H1 (cell line): ENCODE measurements at regions not wholly inside any gene's neighbourhood (a gene's known extent, or its start where the extent isn't known, plus 50 kb on each side); places are given as distances from the start of the nearest gene placed in this dataset.

Source experiments
- CTCF ChIA-PET: fragments of 300-600 bp; sonication (Branson Sonifier 250); formaldehyde crosslinking; loops from one replicate; lab custom pipeline; 2021; ENCODE audit not compliant: partially characterized antibody; lab: Charles Lee
- POLR2A ChIA-PET: fragments of 300-600 bp; sonication (Branson Sonifier 250); formaldehyde crosslinking; loops from one replicate; lab custom pipeline; 2021; ENCODE audit warnings: inconsistent platforms; ENCODE audit not compliant: partially characterized antibody; lab: Charles Lee
- DNase-seq, 2 experiments: peaks; one replicate each; pipeline versions ENCODE4 v3.0.0 to v3.0.0-alpha.2; 2010 to 2022; ENCODE audit warnings: low spot score in 2 of 2, low read depth in 1 of 2, mixed read lengths in 1 of 2
- FAIRE-seq: peaks from 2 replicates; lab custom pipeline; 2011; peaks lifted over from hg19 to GRCh38; lab: Jason Lieb, UNC
- H2AFZ ChIP-seq: 2 replicates; pipeline ENCODE4 v1.8.1; 2012; ENCODE audit warnings: low read length, inconsistent platforms
- H2AK5ac ChIP-seq: 2 replicates; pipeline ENCODE4 v1.6.1; 2013; ENCODE audit warnings: low read depth, low read length
- H2BK120ac ChIP-seq: replicated peaks from 2 replicates; pipeline ENCODE3; 2013; ENCODE audit warnings: low read depth, low read length, inconsistent platforms
- H2BK12ac ChIP-seq: 2 replicates; pipeline ENCODE4 v1.6.1; 2013; ENCODE audit warnings: low read depth, low read length
- H2BK15ac ChIP-seq: 2 replicates; pipeline ENCODE4 v1.6.1; 2013; ENCODE audit warnings: low read length
- H2BK20ac ChIP-seq: 2 replicates; pipeline ENCODE4 v1.6.1; 2013; ENCODE audit warnings: low read length
- H2BK5ac ChIP-seq: 2 replicates; pipeline ENCODE4 v1.6.1; 2013; ENCODE audit warnings: low read depth, low read length
- H3K14ac ChIP-seq: 2 replicates; pipeline ENCODE4 v1.6.1; 2013; ENCODE audit warnings: inconsistent platforms; ENCODE audit not compliant: insufficient read length
- H3K18ac ChIP-seq: 2 replicates; pipeline ENCODE4 v1.6.1; 2013; ENCODE audit warnings: low read length; ENCODE audit errors: extremely low read depth
- H3K23ac ChIP-seq: 2 replicates; pipeline ENCODE4 v1.6.1; 2013; ENCODE audit warnings: inconsistent platforms; ENCODE audit not compliant: insufficient read length
- H3K23me2 ChIP-seq: 2 replicates; pipeline ENCODE4 v1.6.1; 2013; ENCODE audit warnings: low read depth, low read length
- H3K27ac ChIP-seq: 2 replicates; pipeline ENCODE4 v1.6.1; 2011; ENCODE audit warnings: low read depth, low read length, inconsistent platforms
- H3K27me3 ChIP-seq, 4 experiments: replicated peaks in 1 of 4; 1 replicate in 1 of 4; 2 replicates in 3 of 4; pipeline versions ENCODE4 v1.6.1 to v1.8.1; 2011 to 2013; ENCODE audit warnings: low read length in 3 of 4, mild to moderate bottlenecking in 3 of 4, inconsistent platforms in 2 of 4, mixed read lengths in 2 of 4, moderate library complexity in 1 of 4; ENCODE audit not compliant: control insufficient read depth in 3 of 4, insufficient read depth in 3 of 4; ENCODE audit errors: extremely low read depth in 1 of 4
- H3K36me3 ChIP-seq, 4 experiments: 2 replicates each; pipeline versions ENCODE4 v1.6.1 to v1.8.1; 2011 to 2013; ENCODE audit warnings: mild to moderate bottlenecking in 4 of 4, low read length in 3 of 4, moderate library complexity in 2 of 4, control low read depth in 1 of 4, inconsistent platforms in 1 of 4; ENCODE audit not compliant: insufficient read depth in 4 of 4, control insufficient read depth in 2 of 4
- H3K4ac ChIP-seq: replicated peaks from 2 replicates; pipeline ENCODE3; 2013; ENCODE audit warnings: low read length, low read depth, mixed read lengths, inconsistent platforms; ENCODE audit not compliant: insufficient read length
- H3K4me1 ChIP-seq, 4 experiments: replicated peaks in 1 of 4; 1 replicate in 1 of 4; 2 replicates in 3 of 4; pipeline versions ENCODE4 v1.6.1 to v1.8.1; 2011 to 2013; ENCODE audit warnings: low read length in 3 of 4, inconsistent platforms in 2 of 4, mixed read lengths in 1 of 4; ENCODE audit not compliant: insufficient read depth in 4 of 4, control insufficient read depth in 3 of 4
- H3K4me2 ChIP-seq, 2 experiments: 2 replicates each; pipeline versions ENCODE4 v1.6.1 to v1.8.1; 2011 to 2013; ENCODE audit warnings: low read depth in 2 of 2, low read length in 2 of 2, control low read depth in 1 of 2, inconsistent platforms in 1 of 2, mild to moderate bottlenecking in 1 of 2; ENCODE audit not compliant: insufficient read depth in 1 of 2
- H3K4me3 ChIP-seq, 4 experiments: fragments of 200-600, 300-600 bp in 1 of 4; sonication (generic), shearing (Covaris generic), sonication (Bioruptor Twin) in 1 of 4; 2 replicates each; pipeline versions ENCODE4 v1.5.1 to v1.8.1; 2011 to 2016; ENCODE audit warnings: low read length in 4 of 4, low read depth in 3 of 4, control low read depth in 2 of 4, inconsistent platforms in 2 of 4, mild to moderate bottlenecking in 2 of 4, mixed read lengths in 1 of 4, moderate library complexity in 1 of 4; ENCODE audit not compliant: insufficient read depth in 2 of 4; ENCODE audit errors: extremely low read depth in 1 of 4
- H3K56ac ChIP-seq: replicated peaks from 2 replicates; pipeline ENCODE3; 2013; ENCODE audit warnings: low read depth, mild to moderate bottlenecking, mixed read lengths, low read length, inconsistent platforms; ENCODE audit not compliant: insufficient read length
- H3K79me1 ChIP-seq: 2 replicates; pipeline ENCODE4 v1.6.1; 2013; ENCODE audit warnings: low read depth, low read length, control low read depth
- H3K79me2 ChIP-seq, 2 experiments: 2 replicates each; pipeline versions ENCODE4 v1.6.1 to v1.8.1; 2012 to 2013; ENCODE audit warnings: low read length in 2 of 2, mild to moderate bottlenecking in 2 of 2, inconsistent platforms in 1 of 2; ENCODE audit not compliant: insufficient read depth in 2 of 2, control insufficient read depth in 1 of 2
- H3K9ac ChIP-seq, 4 experiments: replicated peaks in 1 of 4; 1 replicate in 1 of 4; 2 replicates in 3 of 4; pipeline versions ENCODE4 v1.6.1 to v1.8.1; 2011 to 2013; ENCODE audit warnings: low read depth in 3 of 4, low read length in 3 of 4, control low read depth in 2 of 4, mild to moderate bottlenecking in 2 of 4, moderate library complexity in 2 of 4, inconsistent platforms in 1 of 4; ENCODE audit errors: extremely low read depth in 1 of 4
- H3K9me3 ChIP-seq, 2 experiments: 2 replicates each; pipeline versions ENCODE4 v1.6.1 to v1.8.1; 2012 to 2013; ENCODE audit warnings: mild to moderate bottlenecking in 2 of 2, moderate library complexity in 2 of 2, control low read depth in 1 of 2, inconsistent platforms in 1 of 2, low read depth in 1 of 2, low read length in 1 of 2, mixed read lengths in 1 of 2; ENCODE audit not compliant: insufficient read depth in 2 of 2
- H4K20me1 ChIP-seq, 2 experiments: replicated peaks in 1 of 2; 2 replicates each; pipeline versions ENCODE3 to v1.8.1; 2011 to 2013; ENCODE audit warnings: inconsistent platforms in 2 of 2, low read length in 2 of 2, mild to moderate bottlenecking in 1 of 2; ENCODE audit not compliant: insufficient read depth in 2 of 2, control insufficient read depth in 1 of 2
- H4K5ac ChIP-seq: 2 replicates; pipeline ENCODE4 v1.6.1; 2013; ENCODE audit warnings: low read length, low read depth, mixed read lengths, inconsistent platforms; ENCODE audit not compliant: insufficient read length
- H4K8ac ChIP-seq: 2 replicates; pipeline ENCODE4 v1.8.0; 2013; ENCODE audit warnings: mild to moderate bottlenecking, moderate library complexity, low read length, inconsistent platforms; ENCODE audit not compliant: insufficient read depth; ENCODE audit errors: extremely low read depth
- H4K91ac ChIP-seq: replicated peaks from 2 replicates; pipeline ENCODE3; 2013; ENCODE audit warnings: low read length, mixed read lengths, inconsistent platforms; ENCODE audit not compliant: insufficient read length
- TCF12 ChIP-seq: IDR thresholded peaks from 2 replicates; pipeline ENCODE4 v1.6.1; 2011; ENCODE audit warnings: low read depth, mild to moderate bottlenecking, low read length
- TEAD4 ChIP-seq: IDR thresholded peaks from 2 replicates; pipeline ENCODE4 v1.6.1; 2012; ENCODE audit warnings: low read depth, low read length, inconsistent platforms, mixed read lengths
- WGBS, 2 experiments: shearing (Covaris generic) in 1 of 2; methylation state at CpG; one replicate each; pipeline versions ENCODE4 v1.1.6 to v1.1.7; 2013 to 2015; ENCODE audit warnings: low lambda C conversion rate in 2 of 2, mixed read lengths in 2 of 2, inconsistent platforms in 1 of 2, low coverage in 1 of 2, missing lambda C conversion rate in 1 of 2; ENCODE audit not compliant: insufficient replicate concordance in 2 of 2, insufficient coverage in 1 of 2, insufficient read length in 1 of 2; ENCODE audit errors: extremely low coverage in 1 of 2, missing lambda C conversion rate in 1 of 2; 5-methylcytosine and 5-hydroxymethylcytosine counted together

GRCh38 chr4:79645942-79646341 lies 237.9 kb upstream of the GK2 start:
- DNase-seq (no peak), FAIRE-seq (no peak)
- Histone ChIP-seq H3K36me3 (no peaks in the 10 kb centered on the region), H2BK12ac (no peak overlapping the region), H3K14ac (no peak overlapping the region), H3K4me3 (peak overlapping the region in 1 of 4 experiments; percentile 27; a peak in 1 of 8 replicates), H2AK5ac (no peak overlapping the region), H3K9me3 (no peaks in the 10 kb centered on the region), H3K56ac (no peak overlapping the region), H2BK5ac (no peak overlapping the region), H2BK15ac (no peak overlapping the region), H3K4ac (no peak overlapping the region), H3K4me1 (peaks cover 0 to 8% (median 3%) of the 10 kb centered on the region in 4 experiments; a peak in 4 of 7 replicates), H4K20me1 (no peaks in the 10 kb centered on the region), H3K79me2 (no peaks in the 10 kb centered on the region), H4K8ac (no peak overlapping the region), H3K27ac (no peak overlapping the region), H3K79me1 (no peaks in the 10 kb centered on the region), H2AFZ (no peak overlapping the region), H3K23ac (no peak overlapping the region), H3K23me2 (no peaks in the 10 kb centered on the region), H3K9ac (no peak overlapping the region), H2BK20ac (no peak overlapping the region), H4K5ac (no peak overlapping the region), H4K91ac (no peak overlapping the region), H3K4me2 (peak overlapping the region; percentile 11 to 29; a peak in 1 of 4 replicates), H2BK120ac (no peak overlapping the region), H3K27me3 (no peaks in the 10 kb centered on the region), H3K18ac (no peak overlapping the region)
- CTCF ChIA-PET = no interaction called here
- POLR2A ChIA-PET = no interaction called here
- 15% methylated on average over 2 of the region's 2 CpGs; no CpG with 5 or more reads in 1 of the 2 experiments for WGBS, 2 experiments
- TF ChIP-seq TEAD4 (peak; percentile 80), TCF12 (no peak)
